Gastroesophageal sphincter (tissue), 3 donors: ENCODE measurements at regions not wholly inside any gene's neighbourhood (a gene's known extent, or its start where the extent isn't known, plus 50 kb on each side); places are given as distances from the start of the nearest gene placed in this dataset.

ENCODE experiments used
- CTCF ChIP-seq, 4 experiments: fragments of 200-600 bp in 2 of 4; fragments of 450-650 bp in 2 of 4; sonication (generic) in 1 of 4; IDR thresholded peaks; one replicate each; pipeline ENCODE4 v1.5.1; 2017 to 2019; ENCODE audit warnings: antibody characterized with exemption in 4 of 4, mild to moderate bottlenecking in 2 of 4, moderate library complexity in 2 of 4
- EP300 ChIP-seq: sonication (generic); formaldehyde crosslinking; IDR thresholded peaks from one replicate; pipeline ENCODE4 v1.6.1; 2017; ENCODE audit warnings: antibody characterized with exemption, mild to moderate bottlenecking
- POLR2A ChIP-seq, 2 donors: fragments of 450-650 bp; IDR thresholded peaks; one replicate each; pipeline ENCODE4 v1.6.1; 2017; ENCODE audit warnings: antibody characterized with exemption in 2 of 2, mild to moderate bottlenecking in 2 of 2, moderate library complexity in 1 of 2
- POLR2AphosphoS5 ChIP-seq: sonication (generic); formaldehyde crosslinking; IDR thresholded peaks from one replicate; pipeline ENCODE4 v1.6.1; 2017; ENCODE audit warnings: antibody characterized with exemption

DNA sequence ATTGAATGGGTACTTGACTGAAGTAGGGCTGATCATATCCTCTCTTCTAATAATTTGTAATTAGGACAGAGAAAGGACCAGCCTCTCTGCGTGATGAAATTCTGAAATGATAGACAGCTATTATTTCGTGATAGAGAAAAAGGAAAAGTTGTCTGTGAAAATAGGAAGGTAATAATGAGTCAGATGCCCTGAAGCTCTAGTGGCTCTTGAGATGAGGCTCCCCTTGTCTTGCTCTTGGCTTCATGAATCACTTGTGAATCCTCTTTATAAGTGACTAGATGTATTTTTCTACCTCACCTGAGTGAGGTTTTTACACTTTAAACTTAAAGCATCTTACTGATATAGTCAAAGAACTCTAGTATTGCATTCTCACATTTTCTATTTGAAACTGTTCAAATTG, 888.9 kb downstream of the PCDH18 start:
- TF ChIP-seq CTCF (IDR thresholded peaks at IDR 0.05): no peak
- TF ChIP-seq POLR2AphosphoS5: no peak
- no peak for TF ChIP-seq POLR2A (IDR thresholded peaks at IDR 0.05)
- TF ChIP-seq EP300: no peak
